Endothelial cell of umbilical vein (primary cell): ENCODE measurements at regions not wholly inside any gene's neighbourhood (a gene's known extent, or its start where the extent isn't known, plus 50 kb on each side); places are given as distances from the start of the nearest gene placed in this dataset.

ENCODE experiments used
- BruUV-seq: library from RNA; stranded (reverse); fragments of 400-500 nt; replicated peaks from 2 replicates; lab custom pipeline; 2021; lab: Mats Ljungman, UMichigan
- CTCF ChIA-PET: fragments of 300-600, 350-600 bp; sonication (Branson Sonifier 250); formaldehyde crosslinking; loops from one replicate; lab custom pipeline; 2021; ENCODE audit warnings: antibody characterized with exemption, inconsistent platforms; lab: Charles Lee
- POLR2A ChIA-PET: fragments of 300-600, 350-600 bp; sonication (Branson Sonifier 250); formaldehyde crosslinking; loops from one replicate; lab custom pipeline; 2021; ENCODE audit warnings: antibody characterized with exemption, inconsistent platforms; lab: Charles Lee
- DNase-seq: peaks from one replicate; pipeline ENCODE4 v3.0.0-alpha.2; 2011; ENCODE audit warnings: low read depth, low spot score
- FAIRE-seq: peaks from 2 replicates; lab custom pipeline; 2011; peaks lifted over from hg19 to GRCh38; lab: Jason Lieb, UNC
- H2AFZ ChIP-seq: 2 replicates; pipeline ENCODE4 v1.6.0; 2012; ENCODE audit warnings: low read depth, low read length, control low read depth, inconsistent platforms
- H3K27ac ChIP-seq: 2 replicates; pipeline ENCODE4 v1.5.1; 2011; ENCODE audit warnings: low read depth, mild to moderate bottlenecking, control low read depth, low read length, moderate library complexity; ENCODE audit not compliant: insufficient read depth
- H3K27me3 ChIP-seq, 2 experiments: 2 replicates each; pipeline versions ENCODE4 v1.6.0 to v1.6.1; 2011; ENCODE audit warnings: low read length in 2 of 2, mixed read lengths in 1 of 2; ENCODE audit not compliant: control insufficient read depth in 2 of 2, insufficient read depth in 2 of 2
- H3K36me3 ChIP-seq, 2 experiments: 2 replicates in 1 of 2; 3 replicates in 1 of 2; pipeline ENCODE4 v1.5.1; 2011; ENCODE audit warnings: low read length in 2 of 2, mild to moderate bottlenecking in 1 of 2, moderate library complexity in 1 of 2; ENCODE audit not compliant: control insufficient read depth in 2 of 2, insufficient read depth in 2 of 2; ENCODE audit errors: extremely low read depth in 1 of 2
- H3K4me1 ChIP-seq: 3 replicates; pipeline ENCODE4 v1.5.1; 2011; ENCODE audit warnings: mild to moderate bottlenecking, low read length; ENCODE audit not compliant: control insufficient read depth, insufficient read depth; ENCODE audit errors: extremely low read depth
- H3K4me2 ChIP-seq: 2 replicates; pipeline ENCODE4 v1.6.1; 2011; ENCODE audit warnings: low read length, control low read depth, mixed read lengths; ENCODE audit not compliant: insufficient read depth
- H3K4me3 ChIP-seq, 3 experiments: fragments of 200-600 bp in 1 of 3; sonication (generic), shearing (Covaris generic) in 1 of 3; replicated peaks in 1 of 3; 2 replicates each; pipeline ENCODE4 v1.5.1; 2011 to 2016; ENCODE audit warnings: control low read depth in 3 of 3, low read length in 3 of 3, mild to moderate bottlenecking in 2 of 3, inconsistent platforms in 1 of 3, low read depth in 1 of 3, moderate library complexity in 1 of 3; ENCODE audit not compliant: insufficient read depth in 1 of 3
- H3K79me2 ChIP-seq: 2 replicates; pipeline ENCODE4 v1.6.0; 2012; ENCODE audit warnings: low read length, inconsistent platforms; ENCODE audit not compliant: control insufficient read depth, insufficient read depth
- H3K9ac ChIP-seq: replicated peaks from 2 replicates; pipeline ENCODE3; 2011; ENCODE audit warnings: low read length, control low read depth; ENCODE audit not compliant: insufficient read depth; ENCODE audit errors: extremely low read depth
- H3K9me1 ChIP-seq: replicated peaks from 3 replicates; pipeline ENCODE4 v1.6.0; 2011; ENCODE audit warnings: mild to moderate bottlenecking, low read length; ENCODE audit not compliant: control insufficient read depth, insufficient read depth; ENCODE audit errors: extremely low read depth
- H3K9me3 ChIP-seq: replicated peaks from 2 replicates; pipeline ENCODE4 v1.5.1; 2012; ENCODE audit warnings: low read length, inconsistent platforms; ENCODE audit not compliant: control insufficient read depth, insufficient read depth
- H4K20me1 ChIP-seq: replicated peaks from 2 replicates; pipeline ENCODE3; 2011; ENCODE audit warnings: mild to moderate bottlenecking, low read length; ENCODE audit not compliant: control insufficient read depth, insufficient read depth; ENCODE audit errors: extremely low read depth
- EZH2 ChIP-seq: IDR thresholded peaks from 2 replicates; pipeline ENCODE4 v1.6.1; 2012; ENCODE audit warnings: borderline replicate concordance, low read depth, mild to moderate bottlenecking, moderate library complexity, low read length, inconsistent platforms; ENCODE audit not compliant: severe bottlenecking
- FOS ChIP-seq: IDR thresholded peaks from 2 replicates; pipeline ENCODE4 v1.6.1; 2011; ENCODE audit warnings: mild to moderate bottlenecking, low read length, moderate library complexity, borderline replicate concordance; ENCODE audit not compliant: insufficient read depth
- GATA2 ChIP-seq: IDR thresholded peaks from 2 replicates; pipeline ENCODE4 v1.7.0; 2011; ENCODE audit warnings: low read depth, mild to moderate bottlenecking, moderate library complexity, mixed read lengths, low read length; ENCODE audit not compliant: insufficient read length, insufficient read depth
- JUN ChIP-seq: IDR thresholded peaks from 2 replicates; pipeline ENCODE4 v1.6.1; 2011; ENCODE audit warnings: borderline replicate concordance, low read depth; ENCODE audit not compliant: insufficient read length, insufficient read depth
- MYC ChIP-seq: IDR thresholded peaks from one replicate; pipeline ENCODE4 v1.6.1; 2011; ENCODE audit warnings: mild to moderate bottlenecking, low read depth, low read length
- POLR2A ChIP-seq: IDR thresholded peaks from 2 replicates; pipeline ENCODE4 v1.6.1; 2012; ENCODE audit warnings: low read depth, mild to moderate bottlenecking, control low read depth, low read length
- POLR2AphosphoS5 ChIP-seq: IDR thresholded peaks from 2 replicates; pipeline ENCODE4 v1.6.1; 2012; ENCODE audit warnings: low read depth, mild to moderate bottlenecking, control low read depth, low read length, moderate library complexity; ENCODE audit not compliant: insufficient read depth
- dilution Hi-C: fragments of 300-500 bp; cut with MboI; formaldehyde crosslinking; loops from one replicate; pipeline ENCODE4 v1.15.0; 2019; ENCODE audit warnings: low sequenced_read_pairs; ENCODE audit not compliant: extremely low pct_ligation_motif_present
- intact Hi-C: fragments of 100-400 bp; cut with micrococcal nuclease; formaldehyde crosslinking; loops from one replicate; pipeline ENCODE4 v1.10.0; 2022
- TF ChIP-seq, protein P1 (sequence below), 2 donors: IDR thresholded peaks; 1 replicate in 1 of 2; 2 replicates in 1 of 2; pipeline ENCODE4 v1.5.1; 2011; ENCODE audit warnings: low read length in 2 of 2, mild to moderate bottlenecking in 2 of 2, moderate library complexity in 2 of 2, control low read depth in 1 of 2, inconsistent platforms in 1 of 2, low read depth in 1 of 2; ENCODE audit not compliant: insufficient read depth in 1 of 2; ENCODE audit errors: extremely low read depth in 1 of 2
- TF ChIP-seq, protein P2 (sequence below): IDR thresholded peaks from 2 replicates; pipeline ENCODE4 v1.6.1; 2011; ENCODE audit not compliant: insufficient read depth, insufficient read length

DNA sequence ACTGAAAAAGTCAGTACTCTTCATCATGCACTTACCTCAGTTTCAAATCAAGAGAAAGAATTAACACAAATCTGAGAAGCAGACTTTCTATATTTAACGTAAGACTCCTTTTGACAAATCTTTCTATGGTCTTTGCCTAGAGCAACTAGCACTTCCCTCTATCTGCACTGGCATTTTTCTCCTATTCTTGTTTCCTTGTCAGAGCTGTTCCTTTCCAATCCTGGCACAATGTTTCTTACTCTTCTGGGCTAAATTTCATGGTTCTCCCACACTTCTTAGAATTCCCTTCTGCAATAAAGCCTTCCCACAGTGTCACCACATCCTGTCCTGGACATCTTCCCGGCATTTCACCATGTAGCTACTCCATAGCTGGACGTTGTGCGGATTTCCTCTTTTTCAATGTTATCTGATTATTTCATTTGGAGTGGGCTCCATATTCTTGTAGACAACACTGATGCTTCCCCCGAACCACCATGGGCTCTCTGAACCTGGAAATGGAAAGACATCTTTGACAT, 144.7 kb upstream of the CTNNA2 start:
- intact Hi-C loops, result no loop called here
- Histone ChIP-seq H3K36me3 (no peaks in the 10 kb centered on the region), H3K4me3 (no peak overlapping the region), H3K27ac (no peak overlapping the region), H3K27me3 (no peaks in the 10 kb centered on the region), H3K4me1 (no peaks in the 10 kb centered on the region), H3K9me3 (peaks cover 2% of the 10 kb centered on the region), H3K9ac (no peak overlapping the region), H2AFZ (no peak overlapping the region), H4K20me1 (no peaks in the 10 kb centered on the region), H3K4me2 (no peak overlapping the region), H3K9me1 (no peaks in the 10 kb centered on the region), H3K79me2 (no peaks in the 10 kb centered on the region)
- ChIA-PET CTCF (no interaction called here), POLR2A (no interaction called here)
- DNase-seq (no peak), FAIRE-seq (no peak)
- dilution Hi-C loops, result no loop called here
- TF ChIP-seq, protein P1, sequence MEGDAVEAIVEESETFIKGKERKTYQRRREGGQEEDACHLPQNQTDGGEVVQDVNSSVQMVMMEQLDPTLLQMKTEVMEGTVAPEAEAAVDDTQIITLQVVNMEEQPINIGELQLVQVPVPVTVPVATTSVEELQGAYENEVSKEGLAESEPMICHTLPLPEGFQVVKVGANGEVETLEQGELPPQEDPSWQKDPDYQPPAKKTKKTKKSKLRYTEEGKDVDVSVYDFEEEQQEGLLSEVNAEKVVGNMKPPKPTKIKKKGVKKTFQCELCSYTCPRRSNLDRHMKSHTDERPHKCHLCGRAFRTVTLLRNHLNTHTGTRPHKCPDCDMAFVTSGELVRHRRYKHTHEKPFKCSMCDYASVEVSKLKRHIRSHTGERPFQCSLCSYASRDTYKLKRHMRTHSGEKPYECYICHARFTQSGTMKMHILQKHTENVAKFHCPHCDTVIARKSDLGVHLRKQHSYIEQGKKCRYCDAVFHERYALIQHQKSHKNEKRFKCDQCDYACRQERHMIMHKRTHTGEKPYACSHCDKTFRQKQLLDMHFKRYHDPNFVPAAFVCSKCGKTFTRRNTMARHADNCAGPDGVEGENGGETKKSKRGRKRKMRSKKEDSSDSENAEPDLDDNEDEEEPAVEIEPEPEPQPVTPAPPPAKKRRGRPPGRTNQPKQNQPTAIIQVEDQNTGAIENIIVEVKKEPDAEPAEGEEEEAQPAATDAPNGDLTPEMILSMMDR (IDR thresholded peaks at IDR 0.05; ENCODE audit: extremely low read depth in 1 of 2, insufficient read depth in 1 of 2, low read depth in 1 of 2, low read length in 2 of 2), result no peak
- TF ChIP-seq FOS, result no peak
- no peak for TF ChIP-seq POLR2AphosphoS5
- no peak for TF ChIP-seq EZH2
- TF ChIP-seq MYC, result no peak
- TF ChIP-seq JUN, result no peak
- no peak for TF ChIP-seq GATA2
- no peak for TF ChIP-seq POLR2A
- TF ChIP-seq, protein P2, sequence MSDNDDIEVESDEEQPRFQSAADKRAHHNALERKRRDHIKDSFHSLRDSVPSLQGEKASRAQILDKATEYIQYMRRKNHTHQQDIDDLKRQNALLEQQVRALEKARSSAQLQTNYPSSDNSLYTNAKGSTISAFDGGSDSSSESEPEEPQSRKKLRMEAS, result no peak
- no TSS peak for BruUV-seq
